ENCODE measurements at regions not wholly inside any gene's neighbourhood (a gene's known extent, or its start where the extent isn't known, plus 50 kb on each side); places are given as distances from the start of the nearest gene placed in this dataset.

DNA sequence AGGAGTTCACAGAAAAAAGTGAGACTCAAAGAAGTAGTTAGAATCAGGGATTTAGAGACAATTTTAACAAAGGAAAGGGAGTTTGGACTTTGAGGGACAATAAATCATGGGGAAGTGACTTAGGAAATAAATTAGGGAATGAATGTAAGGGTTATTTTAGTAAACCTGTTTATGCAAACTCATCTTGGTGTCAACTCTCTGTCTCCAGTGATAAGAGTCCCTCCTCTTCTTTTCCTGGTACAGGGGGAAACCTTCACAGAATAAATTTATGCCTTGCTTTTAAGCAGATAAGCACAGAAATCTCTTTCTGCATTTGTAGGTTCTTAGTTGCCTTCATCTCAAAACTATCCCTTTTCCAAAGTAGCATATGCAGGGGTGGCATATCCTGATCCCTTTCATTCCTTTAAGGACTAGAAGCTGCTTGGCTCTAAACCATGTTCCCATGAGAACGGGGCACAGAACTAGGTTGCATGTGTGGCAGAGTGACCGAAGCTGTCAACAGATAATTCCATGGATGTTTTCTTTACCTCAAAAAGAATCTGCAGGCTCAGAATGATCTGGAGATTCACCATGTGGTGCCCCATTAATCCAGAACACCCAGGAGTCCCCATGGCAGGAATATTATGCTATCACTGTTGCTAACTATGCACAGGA, 155.4 kb downstream of the ZNF648 start:
- TF ChIP-seq FOXA1 (IDR thresholded peaks at IDR 0.05) = no peak
- TF ChIP-seq BHLHE40 (IDR thresholded peaks at IDR 0.05; ENCODE audit: borderline replicate concordance) = no peak

All from HEK293T (cell line).